ENCODE measurements at regions not wholly inside any gene's neighbourhood (a gene's known extent, or its start where the extent isn't known, plus 50 kb on each side); places are given as distances from the start of the nearest gene placed in this dataset.

GRCh38 chrX:140848800-140849199 lies 139.2 kb downstream of the LINC00632 start:
- no peak for DNase-seq

GRCh38 chrX:140860718-140861117 lies 141.7 kb upstream of the SPANXB1 start:
- DNase-seq: no peak

- DNase-seq: no peak
These were observed 135.9 kb upstream of the SPANXB1 start for GRCh38 chrX:140866446-140866845.

GRCh38 chrX:140912606-140913005 lies 89.8 kb upstream of the SPANXB1 start:
- no peak for DNase-seq

- no peak for DNase-seq
These were observed 88.4 kb upstream of the SPANXB1 start for GRCh38 chrX:140913802-140914501.

- no peak for DNase-seq
These were observed 85.5 kb upstream of the SPANXB1 start for GRCh38 chrX:140916872-140917271.

- DNase-seq: no peak
These were observed 84.9 kb upstream of the SPANXB1 start for GRCh38 chrX:140917354-140918115.

- DNase-seq: peak; percentile 61
These were observed 83.9 kb upstream of the SPANXB1 start for GRCh38 chrX:140918398-140919038.

- no peak for DNase-seq
These were observed 82.0 kb upstream of the SPANXB1 start for GRCh38 chrX:140920416-140920815.

GRCh38 chrX:140923118-140923517 lies 79.3 kb upstream of the SPANXB1 start:
- DNase-seq: no peak

GRCh38 chrX:140928739-140929138 lies 73.7 kb upstream of the SPANXB1 start:
- no peak for DNase-seq

- DNase-seq: no peak
These were observed 69.4 kb upstream of the SPANXB1 start for GRCh38 chrX:140933016-140933415.

- no peak for DNase-seq
These were observed 68.3 kb upstream of the SPANXB1 start for GRCh38 chrX:140933874-140934655.

GRCh38 chrX:140943513-140943912 lies 58.9 kb upstream of the SPANXB1 start:
- no peak for DNase-seq

GRCh38 chrX:140944710-140945109 lies 57.7 kb upstream of the SPANXB1 start:
- no peak for DNase-seq

GRCh38 chrX:140948827-140949226 lies 53.6 kb upstream of the SPANXB1 start:
- DNase-seq: no peak

- DNase-seq: no peak
These were observed 53.2 kb upstream of the SPANXB1 start for GRCh38 chrX:140949233-140949632.

Measured in DMS153 (cell line).